NCI-H146 treated with DMSO at 0.1 percent for 48 hours (cell line): ENCODE measurements at regions not wholly inside any gene's neighbourhood (a gene's known extent, or its start where the extent isn't known, plus 50 kb on each side); places are given as distances from the start of the nearest gene placed in this dataset.

Experiments
- DNase-seq: peaks from one replicate; lab custom pipeline; 2025; ENCODE audit not compliant: unreplicated experiment; lab: John Stamatoyannopoulos, UW

- DNase-seq, result no peak
Observed at GRCh38 chr2:150566289-150566688, 78.8 kb upstream of the RND3 start.

DNA sequence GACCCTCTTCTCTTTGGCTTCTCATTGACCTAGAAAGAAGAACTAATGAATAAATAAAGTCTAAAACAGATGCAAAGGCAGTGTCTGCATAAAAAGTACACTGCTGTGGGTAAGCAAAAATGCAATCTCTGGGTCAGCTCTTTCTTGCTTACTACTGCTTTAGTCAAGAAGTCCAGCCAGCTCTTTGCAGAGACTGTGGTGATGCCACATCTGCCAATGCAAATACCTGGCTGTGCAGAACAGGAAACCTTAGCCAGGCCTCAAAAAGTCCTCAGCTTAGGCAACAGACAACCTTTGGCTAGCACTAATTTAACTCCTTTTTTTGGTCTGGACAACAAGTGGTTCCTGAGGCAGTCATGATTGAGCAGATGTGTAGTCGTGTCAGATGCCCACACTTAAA is 73.6 kb upstream of the RND3 start:
- no peak for DNase-seq

- no peak for DNase-seq
Observed at GRCh38 chr2:150557020-150557600, 69.6 kb upstream of the RND3 start.

DNA sequence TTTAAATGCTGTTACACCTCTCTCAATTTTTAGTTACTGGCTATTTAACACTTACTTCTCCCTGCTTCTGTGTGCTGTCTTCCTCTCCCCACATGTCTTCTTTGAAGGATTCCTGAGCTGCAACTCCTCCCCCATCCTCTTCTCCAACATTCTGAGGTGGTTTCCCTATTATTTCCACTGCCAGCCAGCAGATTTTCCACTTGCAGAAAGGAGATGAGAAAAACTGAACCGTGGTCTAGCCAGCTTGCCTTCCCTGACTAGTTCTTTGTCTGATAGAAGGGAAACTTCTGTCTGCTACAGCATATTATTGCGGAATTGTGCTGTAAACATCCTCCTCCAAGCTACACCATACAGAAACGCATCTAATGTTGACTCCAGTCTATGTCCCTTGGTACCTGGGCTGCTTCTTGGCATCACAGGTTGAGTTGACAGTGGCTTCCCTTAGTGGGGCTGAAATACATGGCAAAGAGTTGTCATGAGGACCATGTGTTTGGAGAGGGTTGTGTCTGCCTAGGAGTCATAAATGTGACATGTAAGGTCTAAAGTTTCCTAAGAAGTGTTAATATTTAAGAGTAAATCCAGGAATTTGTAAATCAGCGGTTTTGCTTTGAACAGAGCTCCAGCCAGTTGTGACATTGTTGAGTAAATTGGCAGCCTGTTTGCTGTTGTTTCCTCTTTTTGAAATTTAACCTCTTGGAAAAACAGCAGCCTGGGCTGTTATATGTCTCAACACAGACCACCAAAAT is 68.3 kb upstream of the RND3 start:
- no peak for DNase-seq

DNA sequence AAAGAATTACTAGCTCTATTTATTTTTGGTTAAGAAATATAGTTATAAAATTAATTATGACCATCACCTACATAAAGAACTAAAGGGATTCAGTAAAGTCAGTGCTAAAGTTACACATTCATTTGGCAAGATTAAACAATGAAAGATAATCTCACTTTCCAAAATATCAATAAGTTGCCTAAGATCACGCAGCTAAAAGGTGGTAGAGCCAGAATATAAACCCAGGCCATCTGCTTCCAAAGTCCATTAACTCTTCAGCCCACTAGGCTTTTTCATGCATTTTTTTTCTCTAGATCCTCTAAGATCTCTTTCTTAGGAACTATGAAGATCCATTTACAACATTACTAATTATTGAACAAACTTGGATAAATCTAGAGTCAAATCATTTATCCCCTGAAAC is 66.6 kb upstream of the RND3 start:
- no peak for DNase-seq

DNA sequence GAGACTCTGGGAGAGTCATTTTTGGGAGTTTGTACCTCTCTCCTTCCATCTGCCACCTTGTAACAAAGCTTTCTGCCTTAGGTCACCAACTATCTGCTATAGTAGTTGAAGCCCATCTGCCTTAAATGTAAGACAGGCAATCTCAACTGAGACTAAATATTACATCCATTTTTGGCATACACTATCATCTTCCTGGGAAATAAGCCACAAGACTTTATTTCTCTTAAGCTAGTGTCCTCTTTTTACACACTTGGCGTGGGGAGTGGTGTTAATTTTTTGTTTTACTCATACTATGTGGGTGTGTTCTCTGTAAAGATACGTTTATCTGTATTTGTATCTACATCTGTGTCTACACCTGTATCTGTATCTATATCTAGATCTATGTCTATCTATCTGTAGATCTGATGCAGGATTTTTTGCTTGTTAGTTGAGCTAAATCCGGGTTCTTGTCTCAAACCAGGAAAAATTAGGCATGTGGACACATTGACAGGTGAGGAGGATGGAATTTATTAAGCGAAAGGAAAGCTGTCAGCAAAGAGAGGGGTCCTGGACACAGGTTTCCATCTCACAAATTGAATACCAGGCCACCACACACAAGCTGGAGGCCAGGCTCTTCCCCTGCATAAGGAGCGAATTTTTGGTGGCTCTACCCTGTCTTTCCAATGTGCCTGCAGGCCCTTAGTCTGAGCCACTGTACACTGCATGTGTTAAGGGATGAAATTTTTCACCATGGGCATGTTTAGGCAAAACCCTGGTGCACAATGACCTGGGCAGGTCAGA is 64.8 kb upstream of the RND3 start:
- no peak for DNase-seq

GRCh38 chr2:150549381-150549780 is 61.9 kb upstream of the RND3 start:
- no peak for DNase-seq

- DNase-seq, result no peak
Observed at GRCh38 chr2:150548527-150548926, 61.1 kb upstream of the RND3 start.

DNA sequence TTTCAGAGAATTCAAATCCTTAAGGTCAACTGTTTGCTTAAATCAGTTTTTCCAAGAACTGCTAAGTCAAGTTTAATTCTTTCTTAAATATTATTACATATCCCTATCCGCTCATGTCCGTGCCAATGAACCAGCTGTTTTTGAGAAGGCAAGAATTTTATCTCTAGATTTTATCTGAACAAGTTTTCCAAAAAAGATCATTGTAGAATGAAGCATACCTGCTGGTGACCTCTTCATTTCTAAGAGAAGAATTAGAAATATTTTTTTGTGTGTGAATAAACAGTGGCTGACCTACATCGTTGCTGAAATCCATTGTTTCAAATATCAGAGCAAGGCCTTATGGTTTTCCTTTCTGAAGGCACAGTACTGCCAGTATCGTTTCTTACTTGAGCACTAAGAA is 58.4 kb upstream of the RND3 start:
- DNase-seq, result no peak

DNA sequence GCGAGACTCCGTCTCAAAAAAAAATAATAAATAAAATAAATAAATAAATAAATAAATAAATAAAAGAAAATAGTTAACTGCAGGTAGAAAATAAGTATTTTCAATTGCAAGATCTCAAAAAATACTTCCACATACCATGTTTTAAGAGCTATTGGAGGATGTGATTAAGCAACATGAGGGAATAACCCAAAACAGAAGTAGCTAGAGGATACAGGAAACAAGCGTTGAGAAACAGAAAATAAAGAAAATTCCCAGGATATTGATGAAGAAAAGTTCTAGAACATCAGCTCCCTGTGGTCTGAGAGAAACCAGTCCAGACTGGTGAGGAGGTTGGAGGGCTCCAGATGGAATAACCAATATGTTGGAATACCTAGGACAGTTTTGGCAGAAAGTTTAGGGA is 57.3 kb upstream of the RND3 start:
- no peak for DNase-seq

- no peak for DNase-seq
Observed at GRCh38 chr2:150542692-150543091, 55.2 kb upstream of the RND3 start.

GRCh38 chr2:150542172-150542571 is 54.7 kb upstream of the RND3 start:
- no peak for DNase-seq

DNA sequence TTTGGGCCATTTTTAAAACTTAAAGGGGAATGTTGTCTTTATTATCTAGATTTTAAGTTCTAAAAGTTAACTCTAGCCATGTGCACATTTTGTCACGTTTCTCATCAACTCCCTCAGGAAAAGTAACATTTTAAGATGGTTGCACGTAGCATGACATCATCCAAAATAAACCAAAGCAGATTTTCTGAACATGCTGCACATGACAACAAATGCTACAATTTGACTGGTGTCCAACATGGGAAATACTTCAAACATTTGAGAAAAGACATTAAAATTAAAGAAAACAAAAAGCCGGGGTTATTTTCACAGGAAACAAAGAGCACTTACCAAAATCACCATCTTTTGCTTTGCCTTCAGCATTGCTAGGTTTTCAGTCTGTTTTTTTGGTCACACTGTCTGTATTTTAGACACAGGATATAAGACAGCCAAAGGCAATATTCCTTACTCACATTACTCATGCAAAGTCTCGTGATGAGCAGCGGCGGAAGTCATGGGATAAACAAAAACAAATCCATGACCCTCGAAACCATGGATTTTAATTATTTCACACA is 51.3 kb upstream of the RND3 start:
- DNase-seq, result no peak
